SJSA1 (cell line): ENCODE measurements at regions not wholly inside any gene's neighbourhood (a gene's known extent, or its start where the extent isn't known, plus 50 kb on each side); places are given as distances from the start of the nearest gene placed in this dataset.

Experiments
- DNase-seq, 2 experiments: peaks; one replicate each; pipeline ENCODE4 v3.0.0-alpha.2; 2015 to 2020; ENCODE audit warnings: low spot score in 2 of 2, low read depth in 1 of 2
- H3K27ac ChIP-seq: fragments of 250-450 bp; sonication (Bioruptor Pico); 2 replicates; pipeline ENCODE4 v1.5.1; 2020; ENCODE audit warnings: mild to moderate bottlenecking, moderate library complexity
- H3K27me3 ChIP-seq: fragments of 250-450 bp; sonication (Bioruptor Pico); replicated peaks from 2 replicates; pipeline ENCODE4 v1.5.1; 2020; ENCODE audit warnings: mild to moderate bottlenecking, moderate library complexity
- H3K36me3 ChIP-seq: fragments of 250-450 bp; sonication (Bioruptor Pico); 2 replicates; pipeline ENCODE4 v1.5.1; 2020; ENCODE audit warnings: mild to moderate bottlenecking
- H3K4me1 ChIP-seq: fragments of 250-450 bp; sonication (Bioruptor Pico); replicated peaks from 2 replicates; pipeline ENCODE4 v1.6.1; 2021; ENCODE audit warnings: mild to moderate bottlenecking
- H3K4me3 ChIP-seq: fragments of 250-450 bp; sonication (Bioruptor Pico); 2 replicates; pipeline ENCODE4 v1.5.1; 2020; ENCODE audit warnings: mild to moderate bottlenecking
- H3K9me3 ChIP-seq: fragments of 250-450 bp; sonication (Bioruptor Pico); replicated peaks from 2 replicates; pipeline ENCODE4 v1.5.1; 2020; ENCODE audit warnings: mild to moderate bottlenecking

GRCh38 chr11:62018981-62019664, 51.7 kb upstream of the FTH1 start:
- no peak overlapping the region for H3K4me3 ChIP-seq
- H3K27ac ChIP-seq: no peak overlapping the region
- no peaks in the 10 kb centered on the region for H3K27me3 ChIP-seq
- DNase-seq: no peak
- peaks cover 2% of the 10 kb centered on the region; the same call in 1 of the 2 replicates for H3K9me3 ChIP-seq
- peaks cover 43% of the 10 kb centered on the region for H3K4me1 ChIP-seq
- H3K36me3 ChIP-seq: no peaks in the 10 kb centered on the region

GRCh38 chr11:62017878-62018655, 50.6 kb upstream of the FTH1 start:
- Histone ChIP-seq H3K27me3 (no peaks in the 10 kb centered on the region), H3K27ac (no peak overlapping the region), H3K4me1 (peaks cover 53% of the 10 kb centered on the region), H3K4me3 (no peak overlapping the region), H3K36me3 (no peaks in the 10 kb centered on the region), H3K9me3 (peaks cover 2% of the 10 kb centered on the region; the same call in 1 of the 2 replicates)
- no peak for DNase-seq
